Gastroesophageal sphincter (tissue), 3 donors: ENCODE measurements at regions not wholly inside any gene's neighbourhood (a gene's known extent, or its start where the extent isn't known, plus 50 kb on each side); places are given as distances from the start of the nearest gene placed in this dataset.

Source experiments
- EP300 ChIP-seq: sonication (generic); formaldehyde crosslinking; IDR thresholded peaks from one replicate; pipeline ENCODE4 v1.6.1; 2017; ENCODE audit warnings: antibody characterized with exemption, mild to moderate bottlenecking
- POLR2A ChIP-seq, 2 donors: fragments of 450-650 bp; IDR thresholded peaks; one replicate each; pipeline ENCODE4 v1.6.1; 2017; ENCODE audit warnings: antibody characterized with exemption in 2 of 2, mild to moderate bottlenecking in 2 of 2, moderate library complexity in 1 of 2
- POLR2AphosphoS5 ChIP-seq: sonication (generic); formaldehyde crosslinking; IDR thresholded peaks from one replicate; pipeline ENCODE4 v1.6.1; 2017; ENCODE audit warnings: antibody characterized with exemption
- TF ChIP-seq, protein P1 (sequence below), 4 experiments: fragments of 200-600 bp in 2 of 4; fragments of 450-650 bp in 2 of 4; sonication (generic) in 1 of 4; IDR thresholded peaks; one replicate each; pipeline ENCODE4 v1.5.1; 2017 to 2019; ENCODE audit warnings: antibody characterized with exemption in 4 of 4, mild to moderate bottlenecking in 2 of 4, moderate library complexity in 2 of 4

DNA sequence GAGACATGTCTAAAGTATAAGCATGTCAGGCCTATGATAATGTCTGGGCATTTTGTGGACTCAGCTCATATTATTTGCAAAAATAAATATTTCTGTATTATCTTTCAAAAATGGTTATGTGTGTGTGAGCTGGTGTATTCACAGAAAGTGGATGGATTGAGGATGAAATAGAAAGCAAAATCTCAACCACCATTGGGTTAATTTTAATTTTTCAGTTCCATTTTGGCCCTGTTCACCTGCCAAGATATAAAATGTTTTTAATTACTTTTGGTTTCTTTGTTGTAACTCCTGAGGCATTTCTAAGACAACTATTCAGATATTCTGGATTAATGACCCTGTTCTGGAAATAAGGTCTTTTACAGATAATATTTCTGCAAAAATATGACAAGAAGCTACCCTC is 232.7 kb upstream of the PPFIA2 start:
- TF ChIP-seq, protein P1, sequence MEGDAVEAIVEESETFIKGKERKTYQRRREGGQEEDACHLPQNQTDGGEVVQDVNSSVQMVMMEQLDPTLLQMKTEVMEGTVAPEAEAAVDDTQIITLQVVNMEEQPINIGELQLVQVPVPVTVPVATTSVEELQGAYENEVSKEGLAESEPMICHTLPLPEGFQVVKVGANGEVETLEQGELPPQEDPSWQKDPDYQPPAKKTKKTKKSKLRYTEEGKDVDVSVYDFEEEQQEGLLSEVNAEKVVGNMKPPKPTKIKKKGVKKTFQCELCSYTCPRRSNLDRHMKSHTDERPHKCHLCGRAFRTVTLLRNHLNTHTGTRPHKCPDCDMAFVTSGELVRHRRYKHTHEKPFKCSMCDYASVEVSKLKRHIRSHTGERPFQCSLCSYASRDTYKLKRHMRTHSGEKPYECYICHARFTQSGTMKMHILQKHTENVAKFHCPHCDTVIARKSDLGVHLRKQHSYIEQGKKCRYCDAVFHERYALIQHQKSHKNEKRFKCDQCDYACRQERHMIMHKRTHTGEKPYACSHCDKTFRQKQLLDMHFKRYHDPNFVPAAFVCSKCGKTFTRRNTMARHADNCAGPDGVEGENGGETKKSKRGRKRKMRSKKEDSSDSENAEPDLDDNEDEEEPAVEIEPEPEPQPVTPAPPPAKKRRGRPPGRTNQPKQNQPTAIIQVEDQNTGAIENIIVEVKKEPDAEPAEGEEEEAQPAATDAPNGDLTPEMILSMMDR (IDR thresholded peaks at IDR 0.05), result no peak
- no peak for TF ChIP-seq POLR2A (IDR thresholded peaks at IDR 0.05)
- no peak for TF ChIP-seq EP300
- TF ChIP-seq POLR2AphosphoS5, result no peak
